H1 (cell line): ENCODE measurements at regions not wholly inside any gene's neighbourhood (a gene's known extent, or its start where the extent isn't known, plus 50 kb on each side); places are given as distances from the start of the nearest gene placed in this dataset.

Source experiments
- BACH1 ChIP-seq: IDR thresholded peaks from 2 replicates; pipeline ENCODE4 v1.6.1; 2012; ENCODE audit warnings: low read length, improper control_type of control experiment
- BRCA1 ChIP-seq: IDR thresholded peaks from 2 replicates; pipeline ENCODE4 v1.6.1; 2012; ENCODE audit warnings: low read depth, low read length, improper control_type of control experiment
- CTCF ChIP-seq, 3 experiments: IDR thresholded peaks; 1 replicate in 2 of 3; 2 replicates in 1 of 3; pipeline versions ENCODE4 v1.5.1 to v1.6.1; 2011; ENCODE audit warnings: low read length in 3 of 3, mild to moderate bottlenecking in 3 of 3, inconsistent platforms in 2 of 3, low read depth in 1 of 3, moderate library complexity in 1 of 3; ENCODE audit not compliant: insufficient read depth in 1 of 3; ENCODE audit errors: control extremely low read depth in 1 of 3
- EZH2 ChIP-seq: fragments of 200-600 bp; sonication (generic); IDR thresholded peaks from 2 replicates; pipeline ENCODE4 v1.7.1; 2012; ENCODE audit warnings: low read depth, mild to moderate bottlenecking, moderate library complexity, low read length, inconsistent platforms; ENCODE audit not compliant: severe bottlenecking
- KDM1A ChIP-seq: fragments of 200-600, 300-600 bp; sonication (generic); IDR thresholded peaks from 2 replicates; pipeline ENCODE4 v1.7.1; 2016; ENCODE audit warnings: mild to moderate bottlenecking, low read length, borderline replicate concordance
- PHF8 ChIP-seq: fragments of 200-600 bp; sonication (generic); conservative IDR thresholded peaks from 2 replicates; pipeline ENCODE4 v1.7.1; 2012; ENCODE audit warnings: low read depth, mild to moderate bottlenecking, inconsistent platforms, low read length, moderate library complexity
- POLR2AphosphoS5 ChIP-seq: IDR thresholded peaks from 2 replicates; pipeline ENCODE4 v1.6.1; 2011; ENCODE audit warnings: low read depth, low read length
- RNF2 ChIP-seq: fragments of 200-900, 300-1000 bp; sonication (generic); IDR thresholded peaks from 2 replicates; pipeline ENCODE4 v1.7.1; 2016; ENCODE audit warnings: borderline replicate concordance, low read depth, mild to moderate bottlenecking, antibody characterized with exemption, low read length; ENCODE audit not compliant: poor library complexity, severe bottlenecking; ENCODE audit errors: missing control alignments
- SIX5 ChIP-seq: IDR thresholded peaks from 2 replicates; pipeline ENCODE4 v1.6.1; 2011; ENCODE audit warnings: mild to moderate bottlenecking, low read depth, low read length
- SUZ12 ChIP-seq: fragments of 200-600 bp; sonication (generic); IDR thresholded peaks from 2 replicates; pipeline ENCODE4 v1.6.1; 2012; ENCODE audit warnings: mild to moderate bottlenecking, inconsistent platforms, low read length, moderate library complexity, mixed read lengths
- TAF1 ChIP-seq: IDR thresholded peaks from 2 replicates; pipeline ENCODE4 v1.6.1; 2011; ENCODE audit warnings: mild to moderate bottlenecking, low read depth, low read length
- TEAD4 ChIP-seq: IDR thresholded peaks from 2 replicates; pipeline ENCODE4 v1.6.1; 2012; ENCODE audit warnings: low read depth, low read length, inconsistent platforms, mixed read lengths
- ZNF274 ChIP-seq: IDR thresholded peaks from 2 replicates; pipeline ENCODE4 v1.7.0; 2012; ENCODE audit warnings: low read length, borderline replicate concordance; ENCODE audit errors: extremely low read depth

- TF ChIP-seq SIX5 (no peak), POLR2AphosphoS5 (no peak), ZNF274 (no peak), CTCF (IDR thresholded peaks at IDR 0.05; ENCODE audit: control extremely low read depth in 1 of 3, insufficient read depth in 1 of 3, low read depth in 1 of 3, low read length in 3 of 3) (no peak), TEAD4 (no peak), BRCA1 (no peak), BACH1 (no peak), PHF8 (no peak), TAF1 (no peak), KDM1A (no peak), RNF2 (no peak), EZH2 (no peak), SUZ12 (no peak)
Observed at GRCh38 chr14:71348394-71348793, 441.1 kb downstream of the PCNX1 start.
